ENCODE measurements at regions not wholly inside any gene's neighbourhood (a gene's known extent, or its start where the extent isn't known, plus 50 kb on each side); places are given as distances from the start of the nearest gene placed in this dataset.

GRCh38 chr12:4030929-4031702, 157.9 kb upstream of the PARP11 start:
- no TSS peak for BruUV-seq (replicated peaks)
- Histone ChIP-seq H3K9ac (ENCODE audit: insufficient read depth, low read depth, low read length) (no peak overlapping the region), H3K27me3 (ENCODE audit: control insufficient read depth in 1 of 2, insufficient read depth in 2 of 2, low read length in 2 of 2) (no peaks in the 10 kb centered on the region), H3K36me3 (replicated peaks in 1 of 2; ENCODE audit: control insufficient read depth in 1 of 2, insufficient read depth in 2 of 2, low read length in 2 of 2) (no peaks in the 10 kb centered on the region), H3K9me3 (ENCODE audit: low read length) (no peaks in the 10 kb centered on the region), H4K20me1 (ENCODE audit: insufficient read depth, low read length) (no peaks in the 10 kb centered on the region), H3K4me1 (ENCODE audit: insufficient read depth, low read length) (peaks cover 58% of the 10 kb centered on the region), H3K4me2 (ENCODE audit: low read depth, low read length) (no peak overlapping the region), H3K27ac (ENCODE audit: extremely low read length, insufficient read depth, low read length) (no peak overlapping the region), H3K4me3 (replicated peaks in 1 of 3; ENCODE audit: insufficient read depth in 1 of 3, low read depth in 2 of 3, low read length in 3 of 3) (no peak overlapping the region), H2AFZ (ENCODE audit: low read length) (no peak overlapping the region), H3K79me2 (ENCODE audit: insufficient read depth, low read length) (no peaks in the 10 kb centered on the region)
- no peak for FAIRE-seq
- ChIA-PET POLR2A (interaction anchor here (0.7 to 2.8 kb wide), 3 partner anchors 16 to 21 kb away, joined by 3 to 13 read pairs (median 3); no protein-coding TSS in a partner anchor), CTCF (ENCODE audit: low intra/inter-chr PET ratio, low total read pairs) (no interaction called here)
- intact Hi-C loops (cut with micrococcal nuclease; ENCODE audit: unreplicated experiment) = loop anchor here (2.0 kb wide), 1 partner anchor 74 kb away; no protein-coding TSS in a partner anchor
- in situ Hi-C loops (cut with HindIII; ENCODE audit: extremely low pct_ligation_motif_present, low pct_unique_long_range_greater_than_20kb) = no loop called here
- peak; percentile 55 for DNase-seq (ENCODE audit: low spot score)
- 94% methylated on average over 58 of the region's 75 CpGs for WGBS (ENCODE audit: low lambda C conversion rate)
- ATAC-seq = peak; percentile 42
- TF ChIP-seq ZNF326 (CRISPR knock-in tag; IDR thresholded peaks at IDR 0.05; ENCODE audit: borderline replicate concordance) (no peak), ETV6 (CRISPR knock-in tag; conservative IDR thresholded peaks at IDR 0.05) (no peak), ZNF607 (CRISPR knock-in tag; IDR thresholded peaks at IDR 0.05; ENCODE audit: borderline replicate concordance) (no peak), ZNF543 (CRISPR knock-in tag; IDR thresholded peaks at IDR 0.05) (no peak), AGO1 (IDR thresholded peaks at IDR 0.05; ENCODE audit: low read depth, low read length, poor library complexity, severe bottlenecking) (no peak), ZNF577 (CRISPR knock-in tag; IDR thresholded peaks at IDR 0.05; ENCODE audit: borderline replicate concordance, low read depth) (no peak), ZNF687 (CRISPR knock-in tag; IDR thresholded peaks at IDR 0.05) (peak; percentile 42; the same call in 1 of the 2 replicates), PHF21A (CRISPR knock-in tag; IDR thresholded peaks at IDR 0.05) (no peak), ZNF264 (CRISPR knock-in tag; IDR thresholded peaks at IDR 0.05) (no peak), ZNF256 (CRISPR knock-in tag; conservative IDR thresholded peaks at IDR 0.05) (no peak), PHF8 (CRISPR knock-in tag; IDR thresholded peaks at IDR 0.05) (no peak), ZNF766 (CRISPR knock-in tag; IDR thresholded peaks at IDR 0.05; ENCODE audit: borderline replicate concordance) (no peak), STAT5B (CRISPR knock-in tag; IDR thresholded peaks at IDR 0.05) (no peak), RFXAP (CRISPR knock-in tag; IDR thresholded peaks at IDR 0.05; ENCODE audit: borderline replicate concordance) (0 out of 2 replicates have a peak, but pooled peaks have one; percentile 51), MAFG (CRISPR knock-in tag; IDR thresholded peaks at IDR 0.05) (no peak)
- TF ChIP-seq, protein P1, sequence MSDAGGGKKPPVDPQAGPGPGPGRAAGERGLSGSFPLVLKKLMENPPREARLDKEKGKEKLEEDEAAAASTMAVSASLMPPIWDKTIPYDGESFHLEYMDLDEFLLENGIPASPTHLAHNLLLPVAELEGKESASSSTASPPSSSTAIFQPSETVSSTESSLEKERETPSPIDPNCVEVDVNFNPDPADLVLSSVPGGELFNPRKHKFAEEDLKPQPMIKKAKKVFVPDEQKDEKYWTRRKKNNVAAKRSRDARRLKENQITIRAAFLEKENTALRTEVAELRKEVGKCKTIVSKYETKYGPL (CRISPR knock-in tag; IDR thresholded peaks at IDR 0.05) = no peak
